PC-9 (cell line): ENCODE measurements at regions not wholly inside any gene's neighbourhood (a gene's known extent, or its start where the extent isn't known, plus 50 kb on each side); places are given as distances from the start of the nearest gene placed in this dataset.

Source experiments
- BruUV-seq: library from RNA; stranded (reverse); fragments of 400-500 nt; replicated peaks from 2 replicates; lab custom pipeline; 2021; lab: Mats Ljungman, UMichigan
- CTCF ChIA-PET: fragments of 300-600 bp; sonication (Branson Sonifier 250); formaldehyde crosslinking; loops from one replicate; lab custom pipeline; 2022; ENCODE audit warnings: antibody characterized with exemption; lab: Charles Lee
- POLR2A ChIA-PET: fragments of 300-600 bp; sonication (Branson Sonifier 250); formaldehyde crosslinking; loops from one replicate; lab custom pipeline; 2022; ENCODE audit warnings: antibody characterized with exemption; ENCODE audit not compliant: unreplicated experiment; lab: Charles Lee
- DNase-seq, 2 experiments: peaks; one replicate each; pipeline versions ENCODE4 v3.0.0 to v3.0.0-alpha.2; 2015 to 2022; ENCODE audit warnings: mixed read lengths in 1 of 2
- H2AFZ ChIP-seq: fragments of 200-600 bp; sonication (generic); 2 replicates; pipeline ENCODE4 v1.8.1; 2017; ENCODE audit warnings: antibody characterized with exemption
- H3F3A ChIP-seq: fragments of 200-600 bp; sonication (generic); 2 replicates; pipeline ENCODE4 v1.8.1; 2017; ENCODE audit warnings: antibody characterized with exemption, mild to moderate bottlenecking, low read depth; ENCODE audit not compliant: insufficient read depth
- H3K27ac ChIP-seq: fragments of 200-600 bp; sonication (generic); 2 replicates; pipeline ENCODE4 v1.6.1; 2016; ENCODE audit warnings: mixed run types
- H3K27me3 ChIP-seq: fragments of 200-600 bp; sonication (generic); 2 replicates; pipeline ENCODE4 v1.6.1; 2016; ENCODE audit warnings: low read depth, mixed run types; ENCODE audit not compliant: insufficient read depth
- H3K36me3 ChIP-seq: fragments of 200-600 bp; sonication (generic); 2 replicates; pipeline ENCODE4 v1.6.1; 2016; ENCODE audit warnings: low read depth, mixed run types
- H3K4me1 ChIP-seq: fragments of 200-600 bp; sonication (generic); replicated peaks from 2 replicates; pipeline ENCODE4 v1.6.1; 2016; ENCODE audit warnings: mixed run types; ENCODE audit not compliant: insufficient read depth
- H3K4me2 ChIP-seq: fragments of 200-600 bp; sonication (generic); 2 replicates; pipeline ENCODE4 v1.6.1; 2017; ENCODE audit warnings: mixed run types
- H3K4me3 ChIP-seq: fragments of 200-600 bp; sonication (generic); 2 replicates; pipeline ENCODE4 v1.6.1; 2016; ENCODE audit warnings: mixed run types
- H3K79me2 ChIP-seq: fragments of 200-600 bp; sonication (generic); 2 replicates; pipeline ENCODE4 v1.6.1; 2017; ENCODE audit warnings: low read depth, mixed run types
- H3K9me2 ChIP-seq: fragments of 200-600 bp; sonication (generic); 2 replicates; pipeline ENCODE4 v1.8.1; 2017; ENCODE audit warnings: mild to moderate bottlenecking; ENCODE audit not compliant: insufficient read depth
- H3K9me3 ChIP-seq: fragments of 200-600 bp; sonication (generic); 2 replicates; pipeline ENCODE4 v1.8.1; 2016; ENCODE audit warnings: low read depth; ENCODE audit not compliant: insufficient read depth
- H4K20me1 ChIP-seq: fragments of 200-600 bp; sonication (generic); 2 replicates; pipeline ENCODE4 v1.8.1; 2017; ENCODE audit not compliant: insufficient read depth
- EZH2 ChIP-seq: fragments of 200-600 bp; sonication (generic); IDR thresholded peaks from 2 replicates; pipeline ENCODE4 v1.8.0; 2017; ENCODE audit warnings: antibody characterized with exemption, low read depth
- intact Hi-C: fragments of 100-400 bp; cut with micrococcal nuclease; formaldehyde crosslinking; loops from one replicate; pipeline ENCODE4 v1.10.0; 2022; ENCODE audit not compliant: unreplicated experiment
- TF ChIP-seq, protein P1 (sequence below): fragments of 200-600 bp; sonication (generic); conservative IDR thresholded peaks from 2 replicates; pipeline ENCODE4 v1.6.1; 2017; ENCODE audit warnings: mixed run types, antibody characterized with exemption, mild to moderate bottlenecking, moderate library complexity

DNA sequence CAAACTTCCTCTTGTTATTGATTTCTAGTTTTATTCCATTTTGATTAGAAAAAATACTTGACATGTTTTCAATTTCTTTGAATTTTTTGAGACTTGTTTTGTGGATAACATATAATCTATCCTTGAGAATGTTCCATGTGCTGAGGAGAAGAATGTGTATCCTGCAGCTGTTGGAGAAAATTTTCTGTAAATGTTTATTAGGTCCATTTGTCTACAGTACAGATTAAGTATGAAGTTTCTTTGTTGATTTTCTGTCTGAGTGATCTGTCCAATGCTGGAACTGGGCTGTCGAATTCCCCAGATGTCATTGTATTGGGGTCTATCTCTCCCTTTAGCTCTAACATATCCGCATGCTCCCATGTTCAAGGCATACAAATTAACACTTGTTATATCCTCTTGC is 251.2 kb downstream of the CSNK1G3 start:
- ChIA-PET POLR2A (no interaction called here), CTCF (no interaction called here)
- BruUV-seq: no TSS peak

DNA sequence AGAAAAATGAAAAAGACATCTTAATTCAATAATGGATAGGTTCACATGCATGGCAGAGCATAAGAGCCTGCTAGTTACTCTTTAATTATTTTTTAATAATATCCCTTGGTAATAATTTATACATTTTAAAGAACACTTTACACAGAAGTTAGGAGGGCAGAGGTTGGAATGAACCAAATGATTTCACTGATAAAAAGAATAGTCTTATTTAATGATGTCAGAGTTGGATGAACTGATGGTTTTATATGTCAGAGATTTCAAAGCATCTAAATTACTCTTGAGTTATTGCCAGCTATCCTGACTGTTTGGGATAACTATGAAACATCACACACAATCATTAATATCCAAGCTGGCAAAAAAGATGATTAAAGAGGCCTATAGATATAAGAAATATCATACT is 244.8 kb downstream of the CSNK1G3 start:
- no peak overlapping the region for H2AFZ ChIP-seq
- H3K27ac ChIP-seq: no peak overlapping the region
- H3K4me1 ChIP-seq: no peaks in the 10 kb centered on the region
- TF ChIP-seq, protein P1, sequence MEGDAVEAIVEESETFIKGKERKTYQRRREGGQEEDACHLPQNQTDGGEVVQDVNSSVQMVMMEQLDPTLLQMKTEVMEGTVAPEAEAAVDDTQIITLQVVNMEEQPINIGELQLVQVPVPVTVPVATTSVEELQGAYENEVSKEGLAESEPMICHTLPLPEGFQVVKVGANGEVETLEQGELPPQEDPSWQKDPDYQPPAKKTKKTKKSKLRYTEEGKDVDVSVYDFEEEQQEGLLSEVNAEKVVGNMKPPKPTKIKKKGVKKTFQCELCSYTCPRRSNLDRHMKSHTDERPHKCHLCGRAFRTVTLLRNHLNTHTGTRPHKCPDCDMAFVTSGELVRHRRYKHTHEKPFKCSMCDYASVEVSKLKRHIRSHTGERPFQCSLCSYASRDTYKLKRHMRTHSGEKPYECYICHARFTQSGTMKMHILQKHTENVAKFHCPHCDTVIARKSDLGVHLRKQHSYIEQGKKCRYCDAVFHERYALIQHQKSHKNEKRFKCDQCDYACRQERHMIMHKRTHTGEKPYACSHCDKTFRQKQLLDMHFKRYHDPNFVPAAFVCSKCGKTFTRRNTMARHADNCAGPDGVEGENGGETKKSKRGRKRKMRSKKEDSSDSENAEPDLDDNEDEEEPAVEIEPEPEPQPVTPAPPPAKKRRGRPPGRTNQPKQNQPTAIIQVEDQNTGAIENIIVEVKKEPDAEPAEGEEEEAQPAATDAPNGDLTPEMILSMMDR: no peak
- no peak for TF ChIP-seq EZH2
- CTCF ChIA-PET: no interaction called here
- H3F3A ChIP-seq: no peaks in the 10 kb centered on the region
- no peak for DNase-seq
- no peaks in the 10 kb centered on the region for H3K9me2 ChIP-seq
- no peaks in the 10 kb centered on the region for H3K27me3 ChIP-seq
- BruUV-seq: no TSS peak
- H3K9me3 ChIP-seq: no peaks in the 10 kb centered on the region; the same call in 1 of the 2 replicates
- intact Hi-C loops: no loop called here
- no peak overlapping the region for H3K4me3 ChIP-seq
- POLR2A ChIA-PET: no interaction called here
- H3K79me2 ChIP-seq: no peaks in the 10 kb centered on the region
- H3K36me3 ChIP-seq: no peaks in the 10 kb centered on the region
- no peaks in the 10 kb centered on the region for H4K20me1 ChIP-seq
- H3K4me2 ChIP-seq: no peak overlapping the region

More for the DNA sequence above, 251.2 kb downstream of the CSNK1G3 start:
- H3K4me3 ChIP-seq: no peak overlapping the region
- TF ChIP-seq EZH2: no peak
- TF ChIP-seq, protein P1: no peak
- intact Hi-C loops: no loop called here
- no peaks in the 10 kb centered on the region for H3K9me2 ChIP-seq
- no peaks in the 10 kb centered on the region for H3K79me2 ChIP-seq
- no peak overlapping the region for H3K27ac ChIP-seq
- H3K4me2 ChIP-seq: no peak overlapping the region
- no peaks in the 10 kb centered on the region for H3K27me3 ChIP-seq
- no peaks in the 10 kb centered on the region for H3F3A ChIP-seq
- no peak for DNase-seq
- H3K4me1 ChIP-seq: no peaks in the 10 kb centered on the region
- H4K20me1 ChIP-seq: no peaks in the 10 kb centered on the region
- H3K36me3 ChIP-seq: no peaks in the 10 kb centered on the region
- no peaks in the 10 kb centered on the region; the same call in 1 of the 2 replicates for H3K9me3 ChIP-seq
- no peak overlapping the region for H2AFZ ChIP-seq

DNA sequence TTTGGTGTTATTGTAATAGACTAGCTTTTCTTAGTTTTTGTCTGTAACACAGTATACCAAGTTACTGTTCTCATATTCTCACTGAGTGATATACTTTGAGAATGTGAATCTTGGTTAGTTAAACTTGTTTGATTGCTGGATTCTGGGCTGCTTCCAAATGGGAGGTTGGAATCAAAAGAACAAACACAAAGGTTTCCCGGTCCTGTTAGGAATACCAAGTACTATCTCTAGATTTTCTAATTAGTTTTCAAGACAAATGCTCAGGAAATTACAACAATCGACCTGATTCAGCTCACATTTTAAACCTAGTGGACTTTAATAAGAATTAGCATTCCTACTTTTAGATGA is 244.3 kb downstream of the CSNK1G3 start:
- Histone ChIP-seq H3K27ac (no peak overlapping the region), H2AFZ (no peak overlapping the region)
- POLR2A ChIA-PET: no interaction called here

More for the DNA sequence above, 244.3 kb downstream of the CSNK1G3 start:
- no peak overlapping the region for H3K4me3 ChIP-seq
- CTCF ChIA-PET: no interaction called here
- no peaks in the 10 kb centered on the region; the same call in 1 of the 2 replicates for H3K9me3 ChIP-seq
- no TSS peak for BruUV-seq
- H3K9me2 ChIP-seq: no peaks in the 10 kb centered on the region
- TF ChIP-seq, protein P1: no peak
- TF ChIP-seq EZH2: no peak
- H3K4me2 ChIP-seq: no peak overlapping the region
- no peaks in the 10 kb centered on the region for H3K79me2 ChIP-seq
- H3K27me3 ChIP-seq: no peaks in the 10 kb centered on the region
- no peaks in the 10 kb centered on the region for H4K20me1 ChIP-seq
- intact Hi-C loops: no loop called here
- no peak for DNase-seq
- no peaks in the 10 kb centered on the region for H3F3A ChIP-seq
- no peaks in the 10 kb centered on the region for H3K4me1 ChIP-seq
- no peaks in the 10 kb centered on the region for H3K36me3 ChIP-seq
